ENCODE measurements at regions not wholly inside any gene's neighbourhood (a gene's known extent, or its start where the extent isn't known, plus 50 kb on each side); places are given as distances from the start of the nearest gene placed in this dataset.

- Histone ChIP-seq H3K27ac (no peak overlapping the region), H3K9me3 (no peaks in the 10 kb centered on the region), H3K4me1 (no peaks in the 10 kb centered on the region), H3K4me3 (no peak overlapping the region), H3K36me3 (no peaks in the 10 kb centered on the region), H3K27me3 (no peaks in the 10 kb centered on the region)
- DNase-seq, result no peak
- TF ChIP-seq POLR2A (IDR thresholded peaks at IDR 0.05) (no peak), CTCF (IDR thresholded peaks at IDR 0.05) (no peak)
Measured at GRCh38 chr2:129782633-129782990, 196.9 kb upstream of the RAB6C start.

GRCh38 chr2:129784486-129784885 is 195.0 kb upstream of the RAB6C start:
- Histone ChIP-seq H3K4me3 (no peak overlapping the region), H3K27me3 (no peaks in the 10 kb centered on the region), H3K4me1 (no peaks in the 10 kb centered on the region), H3K36me3 (no peaks in the 10 kb centered on the region), H3K9me3 (no peaks in the 10 kb centered on the region), H3K27ac (no peak overlapping the region)
- DNase-seq, result no peak
- TF ChIP-seq CTCF (IDR thresholded peaks at IDR 0.05), result no peak
- TF ChIP-seq POLR2A (IDR thresholded peaks at IDR 0.05), result no peak

- TF ChIP-seq POLR2A (IDR thresholded peaks at IDR 0.05), result no peak
- TF ChIP-seq CTCF (IDR thresholded peaks at IDR 0.05), result no peak
- no peak overlapping the region for H3K27ac ChIP-seq
- DNase-seq, result no peak
- H3K27me3 ChIP-seq, result no peaks in the 10 kb centered on the region
- no peaks in the 10 kb centered on the region for H3K36me3 ChIP-seq
- no peak overlapping the region for H3K4me3 ChIP-seq
- H3K4me1 ChIP-seq, result no peaks in the 10 kb centered on the region
- no peaks in the 10 kb centered on the region for H3K9me3 ChIP-seq
Measured at GRCh38 chr2:129791712-129792111, 187.8 kb upstream of the RAB6C start.

- Histone ChIP-seq H3K4me1 (no peaks in the 10 kb centered on the region), H3K27me3 (no peaks in the 10 kb centered on the region), H3K9me3 (no peaks in the 10 kb centered on the region), H3K27ac (no peak overlapping the region), H3K4me3 (no peak overlapping the region), H3K36me3 (no peaks in the 10 kb centered on the region)
- DNase-seq, result no peak
- TF ChIP-seq CTCF (IDR thresholded peaks at IDR 0.05), result no peak
- no peak for TF ChIP-seq POLR2A (IDR thresholded peaks at IDR 0.05)
Measured at GRCh38 chr2:129793431-129793902, 186.0 kb upstream of the RAB6C start.

GRCh38 chr2:129794116-129794515 is 185.3 kb upstream of the RAB6C start:
- DNase-seq, result no peak
- no peak for TF ChIP-seq POLR2A (IDR thresholded peaks at IDR 0.05)
- TF ChIP-seq CTCF (IDR thresholded peaks at IDR 0.05), result no peak
- Histone ChIP-seq H3K36me3 (no peaks in the 10 kb centered on the region), H3K27ac (no peak overlapping the region), H3K4me3 (no peak overlapping the region), H3K4me1 (no peaks in the 10 kb centered on the region), H3K9me3 (no peaks in the 10 kb centered on the region), H3K27me3 (no peaks in the 10 kb centered on the region)

GRCh38 chr2:129794540-129794939 is 184.9 kb upstream of the RAB6C start:
- Histone ChIP-seq H3K27ac (no peak overlapping the region), H3K4me1 (no peaks in the 10 kb centered on the region), H3K4me3 (no peak overlapping the region), H3K36me3 (no peaks in the 10 kb centered on the region), H3K9me3 (no peaks in the 10 kb centered on the region), H3K27me3 (no peaks in the 10 kb centered on the region)
- no peak for TF ChIP-seq CTCF (IDR thresholded peaks at IDR 0.05)
- TF ChIP-seq POLR2A (IDR thresholded peaks at IDR 0.05), result no peak
- no peak for DNase-seq

Measured in Peyer's patch (tissue), 4 donors.